ENCODE measurements at regions not wholly inside any gene's neighbourhood (a gene's known extent, or its start where the extent isn't known, plus 50 kb on each side); places are given as distances from the start of the nearest gene placed in this dataset.

GRCh38 chr1:69223156-69223555 lies 344.6 kb upstream of the LRRC7 start:
- no peak for TF ChIP-seq POLR2A (IDR thresholded peaks at IDR 0.05; ENCODE audit: low read depth, low read length)
- TF ChIP-seq POLR2AphosphoS5 (IDR thresholded peaks at IDR 0.05; ENCODE audit: low read depth, low read length), result no peak

Data from GM12892 (cell line).